Osteoblast (primary cell): ENCODE measurements at regions not wholly inside any gene's neighbourhood (a gene's known extent, or its start where the extent isn't known, plus 50 kb on each side); places are given as distances from the start of the nearest gene placed in this dataset.

ENCODE experiments used
- DNase-seq: peaks from one replicate; pipeline ENCODE4 v3.0.0; 2011; ENCODE audit warnings: low spot score, mixed read lengths; ENCODE audit not compliant: insufficient read length; ENCODE audit errors: missing footprints
- H2AFZ ChIP-seq: 2 replicates; pipeline ENCODE4 v1.6.0; 2011; ENCODE audit warnings: mild to moderate bottlenecking, low read length
- H3K27ac ChIP-seq: 2 replicates; pipeline ENCODE4 v1.5.1; 2011; ENCODE audit warnings: mild to moderate bottlenecking, low read depth, low read length, moderate library complexity
- H3K27me3 ChIP-seq: 2 replicates; pipeline ENCODE4 v1.6.0; 2012; ENCODE audit warnings: mild to moderate bottlenecking, control low read depth, inconsistent platforms, low read length, moderate library complexity; ENCODE audit not compliant: insufficient read depth
- H3K36me3 ChIP-seq: 2 replicates; pipeline ENCODE4 v1.5.1; 2011; ENCODE audit warnings: mild to moderate bottlenecking, low read length, control low read depth, moderate library complexity; ENCODE audit not compliant: insufficient read depth
- H3K4me1 ChIP-seq: 2 replicates; pipeline ENCODE4 v1.5.1; 2011; ENCODE audit warnings: mild to moderate bottlenecking, low read length, control low read depth, moderate library complexity; ENCODE audit not compliant: insufficient read depth
- H3K4me2 ChIP-seq: 2 replicates; pipeline ENCODE4 v1.6.0; 2011; ENCODE audit warnings: mild to moderate bottlenecking, low read length; ENCODE audit not compliant: insufficient read depth
- H3K4me3 ChIP-seq: fragments of 200-600 bp; sonication (generic); 3 replicates; pipeline ENCODE4 v1.5.1; 2012; ENCODE audit warnings: mild to moderate bottlenecking, low read length, inconsistent platforms; ENCODE audit not compliant: insufficient read depth
- H3K79me2 ChIP-seq: 2 replicates; pipeline ENCODE4 v1.6.0; 2012; ENCODE audit warnings: mild to moderate bottlenecking, low read length, control low read depth, inconsistent platforms; ENCODE audit not compliant: insufficient read depth
- H3K9me3 ChIP-seq: 2 replicates; pipeline ENCODE4 v1.5.1; 2011; ENCODE audit warnings: low read depth, low read length, control low read depth
- H4K20me1 ChIP-seq: 2 replicates; pipeline ENCODE4 v1.6.0; 2012; ENCODE audit warnings: mild to moderate bottlenecking, low read length, control low read depth; ENCODE audit not compliant: insufficient read depth
- TF ChIP-seq, protein P1 (sequence below): IDR thresholded peaks from 2 replicates; pipeline ENCODE4 v1.5.1; 2011; ENCODE audit warnings: mild to moderate bottlenecking, low read depth, low read length, moderate library complexity; ENCODE audit errors: extremely low read depth

DNA sequence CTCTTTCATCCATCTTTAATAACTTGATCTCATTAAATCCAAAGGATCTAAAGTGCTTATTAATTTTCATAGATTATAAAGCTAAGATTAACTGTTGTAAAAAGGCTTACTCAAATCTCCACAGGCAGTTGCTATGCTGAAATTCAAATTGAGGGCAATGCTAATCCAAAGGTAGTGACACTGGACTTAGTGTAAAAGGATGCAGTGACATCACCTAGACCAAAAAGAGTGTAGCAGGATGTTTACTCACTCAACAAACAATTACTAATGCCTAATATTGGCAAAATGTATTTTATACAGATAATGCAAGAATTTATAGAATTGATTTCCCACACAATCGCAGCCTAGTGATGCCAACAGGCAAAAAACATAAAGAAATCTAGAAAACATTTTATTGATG is 756.2 kb downstream of the CDH9 start:
- H3K4me2 ChIP-seq, result no peak overlapping the region
- H3K27me3 ChIP-seq, result no peaks in the 10 kb centered on the region
- H4K20me1 ChIP-seq, result no peaks in the 10 kb centered on the region
- no peak overlapping the region for H2AFZ ChIP-seq
- H3K27ac ChIP-seq, result no peak overlapping the region
- DNase-seq, result no peak
- H3K9me3 ChIP-seq, result peaks cover 2% of the 10 kb centered on the region
- H3K4me1 ChIP-seq, result no peaks in the 10 kb centered on the region
- no peak overlapping the region for H3K4me3 ChIP-seq
- TF ChIP-seq, protein P1, sequence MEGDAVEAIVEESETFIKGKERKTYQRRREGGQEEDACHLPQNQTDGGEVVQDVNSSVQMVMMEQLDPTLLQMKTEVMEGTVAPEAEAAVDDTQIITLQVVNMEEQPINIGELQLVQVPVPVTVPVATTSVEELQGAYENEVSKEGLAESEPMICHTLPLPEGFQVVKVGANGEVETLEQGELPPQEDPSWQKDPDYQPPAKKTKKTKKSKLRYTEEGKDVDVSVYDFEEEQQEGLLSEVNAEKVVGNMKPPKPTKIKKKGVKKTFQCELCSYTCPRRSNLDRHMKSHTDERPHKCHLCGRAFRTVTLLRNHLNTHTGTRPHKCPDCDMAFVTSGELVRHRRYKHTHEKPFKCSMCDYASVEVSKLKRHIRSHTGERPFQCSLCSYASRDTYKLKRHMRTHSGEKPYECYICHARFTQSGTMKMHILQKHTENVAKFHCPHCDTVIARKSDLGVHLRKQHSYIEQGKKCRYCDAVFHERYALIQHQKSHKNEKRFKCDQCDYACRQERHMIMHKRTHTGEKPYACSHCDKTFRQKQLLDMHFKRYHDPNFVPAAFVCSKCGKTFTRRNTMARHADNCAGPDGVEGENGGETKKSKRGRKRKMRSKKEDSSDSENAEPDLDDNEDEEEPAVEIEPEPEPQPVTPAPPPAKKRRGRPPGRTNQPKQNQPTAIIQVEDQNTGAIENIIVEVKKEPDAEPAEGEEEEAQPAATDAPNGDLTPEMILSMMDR, result no peak
- H3K36me3 ChIP-seq, result no peaks in the 10 kb centered on the region
- H3K79me2 ChIP-seq, result no peaks in the 10 kb centered on the region

DNA sequence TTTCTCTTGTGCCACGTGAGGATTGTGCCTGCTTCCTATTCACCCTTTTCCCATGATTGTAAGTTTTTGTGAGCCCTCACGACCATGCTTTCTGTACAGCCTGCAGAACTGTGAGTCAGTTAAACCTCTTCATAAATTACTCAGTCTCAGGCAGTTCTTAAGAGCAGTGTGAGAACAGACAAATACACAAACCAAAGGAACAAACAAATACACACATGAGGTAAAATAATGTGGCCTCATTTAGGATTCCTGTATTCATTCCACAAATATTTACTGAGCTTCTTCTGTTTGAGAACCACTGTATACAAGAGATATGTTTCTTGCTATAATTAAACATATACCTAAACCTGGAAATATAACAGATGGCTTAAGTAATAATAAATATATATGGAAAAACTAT is 760.3 kb downstream of the CDH9 start:
- no peaks in the 10 kb centered on the region for H3K4me1 ChIP-seq
- no peak overlapping the region for H3K4me2 ChIP-seq
- H2AFZ ChIP-seq, result no peak overlapping the region
- TF ChIP-seq, protein P1, result no peak
- no peak overlapping the region for H3K27ac ChIP-seq
- no peaks in the 10 kb centered on the region for H3K36me3 ChIP-seq
- no peak for DNase-seq
- H3K79me2 ChIP-seq, result no peaks in the 10 kb centered on the region
- no peak overlapping the region for H3K4me3 ChIP-seq
- peaks cover 2% of the 10 kb centered on the region for H3K9me3 ChIP-seq
- no peaks in the 10 kb centered on the region for H3K27me3 ChIP-seq
- no peaks in the 10 kb centered on the region for H4K20me1 ChIP-seq

- TF ChIP-seq, protein P1, result no peak
- Histone ChIP-seq H4K20me1 (no peaks in the 10 kb centered on the region), H3K9me3 (no peaks in the 10 kb centered on the region), H3K27ac (no peak overlapping the region), H3K36me3 (no peaks in the 10 kb centered on the region), H3K27me3 (no peaks in the 10 kb centered on the region), H3K4me2 (no peak overlapping the region), H3K4me3 (no peak overlapping the region), H3K79me2 (no peaks in the 10 kb centered on the region), H2AFZ (no peak overlapping the region), H3K4me1 (no peaks in the 10 kb centered on the region)
- no peak for DNase-seq
These were observed 779.3 kb downstream of the CDH9 start for GRCh38 chr5:26259081-26259480.

GRCh38 chr5:26245321-26245720 is 793.1 kb downstream of the CDH9 start:
- no peak overlapping the region for H3K27ac ChIP-seq
- H3K9me3 ChIP-seq, result no peaks in the 10 kb centered on the region
- H3K4me2 ChIP-seq, result no peak overlapping the region
- TF ChIP-seq, protein P1, result no peak
- H3K36me3 ChIP-seq, result no peaks in the 10 kb centered on the region
- H3K79me2 ChIP-seq, result no peaks in the 10 kb centered on the region
- no peaks in the 10 kb centered on the region for H4K20me1 ChIP-seq
- no peak overlapping the region for H2AFZ ChIP-seq
- no peak for DNase-seq
- no peaks in the 10 kb centered on the region for H3K4me1 ChIP-seq
- no peak overlapping the region for H3K4me3 ChIP-seq
- H3K27me3 ChIP-seq, result no peaks in the 10 kb centered on the region
